Stimulated activated CD8-positive, alpha-beta memory T cell treated with anti-CD3 and anti-CD28 coated beads, Interleukin-4, amount 100 ng/mL, for 48 hours (primary cell): ENCODE measurements at regions not wholly inside any gene's neighbourhood (a gene's known extent, or its start where the extent isn't known, plus 50 kb on each side); places are given as distances from the start of the nearest gene placed in this dataset.

Experiments used
- DNase-seq: peaks from one replicate; pipeline ENCODE4 v3.0.0-alpha.2; 2020

DNA sequence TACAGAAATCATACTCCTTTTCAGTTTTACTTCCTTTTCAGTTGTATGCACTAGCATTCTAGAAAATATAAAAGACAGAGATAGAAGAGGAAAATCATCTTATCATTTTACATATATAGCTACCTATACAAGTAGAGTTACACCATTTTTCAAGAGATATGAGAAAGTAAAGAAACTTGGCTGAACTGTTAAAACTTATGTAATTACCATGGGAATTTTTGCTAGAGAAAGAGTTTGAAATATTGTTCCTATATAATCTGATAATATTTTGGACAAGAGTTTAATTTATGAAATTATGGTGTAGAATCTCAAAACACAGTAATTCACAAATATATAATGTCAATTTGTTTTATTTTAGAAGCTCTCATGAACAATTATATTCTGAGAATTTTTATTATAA is 180.8 kb downstream of the PLPPR4 start:
- DNase-seq = no peak

DNA sequence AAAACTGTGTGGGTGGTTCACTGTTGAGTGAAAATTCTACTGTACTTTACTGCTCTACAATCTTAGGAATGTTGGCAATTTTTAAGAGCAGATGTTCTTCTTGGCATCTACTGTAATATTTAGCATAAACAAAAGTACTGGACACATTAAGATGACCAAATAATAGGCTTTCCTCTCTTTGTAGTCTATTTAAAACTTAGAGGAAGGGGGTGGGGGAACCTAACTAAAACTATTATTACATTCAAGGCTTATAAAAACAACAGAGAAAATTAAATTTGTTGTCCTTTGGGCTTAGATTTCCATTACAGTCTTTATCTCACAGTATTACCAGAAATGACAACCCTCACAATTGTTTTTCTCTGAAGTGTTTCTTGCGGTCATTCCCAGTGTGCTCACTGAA is 181.2 kb downstream of the PLPPR4 start:
- DNase-seq = no peak

DNA sequence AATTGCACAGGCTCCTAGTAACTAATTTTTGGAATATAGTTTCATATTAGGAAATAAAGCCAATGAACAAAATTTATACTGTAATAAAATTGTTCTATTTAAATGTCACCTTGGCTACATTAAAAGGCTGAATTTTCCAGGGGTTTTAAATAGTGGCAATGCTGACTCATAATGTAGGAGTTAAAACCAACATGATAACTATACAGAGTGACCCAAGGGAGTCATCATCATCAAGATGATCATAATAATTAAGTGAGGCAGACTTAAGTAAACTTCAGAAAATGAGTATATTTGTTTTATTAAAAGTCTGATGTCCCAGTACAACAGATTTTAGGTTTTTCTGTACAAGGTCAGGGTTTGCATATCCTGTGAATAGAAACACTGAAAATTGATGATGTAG is 183.4 kb downstream of the PLPPR4 start:
- DNase-seq = no peak

DNA sequence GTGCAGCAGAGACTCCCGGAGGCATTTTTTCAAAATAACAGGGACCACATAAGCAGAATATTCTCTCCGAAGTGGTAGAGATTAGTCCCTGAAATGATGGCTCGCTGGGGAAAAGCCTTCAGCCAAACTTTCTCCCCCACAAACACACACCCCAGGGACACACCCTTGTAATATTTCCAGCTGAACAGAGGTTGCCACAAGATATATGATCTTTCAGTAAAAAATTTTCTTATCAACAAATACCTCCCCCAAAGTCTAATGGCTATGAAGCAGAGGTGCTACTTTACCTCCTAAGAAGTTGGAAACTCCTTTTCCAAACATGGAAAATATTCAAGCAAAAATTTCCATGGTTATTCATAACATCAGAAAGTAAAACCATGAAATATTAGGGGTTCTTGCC is 190.2 kb upstream of the PALMD start:
- no peak for DNase-seq

DNA sequence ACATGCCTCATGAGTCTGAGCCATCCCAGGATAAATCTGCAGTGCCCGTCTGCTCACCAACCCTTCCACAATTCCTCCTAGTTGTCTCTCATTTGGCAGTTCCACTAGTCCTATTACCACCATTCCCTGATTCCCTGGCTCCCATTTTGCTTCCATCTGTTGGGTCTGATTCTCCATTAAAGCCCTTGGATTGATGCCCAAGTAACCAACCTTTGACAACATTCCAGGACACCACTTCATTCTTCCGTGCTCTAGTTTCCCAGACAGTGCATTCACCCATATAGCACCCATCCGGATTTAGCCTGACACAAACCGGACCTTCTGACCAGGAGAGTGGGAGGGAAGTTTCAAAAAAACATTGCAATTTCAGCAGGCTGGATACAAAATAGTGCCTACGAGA is 189.4 kb upstream of the PALMD start:
- no peak for DNase-seq

DNA sequence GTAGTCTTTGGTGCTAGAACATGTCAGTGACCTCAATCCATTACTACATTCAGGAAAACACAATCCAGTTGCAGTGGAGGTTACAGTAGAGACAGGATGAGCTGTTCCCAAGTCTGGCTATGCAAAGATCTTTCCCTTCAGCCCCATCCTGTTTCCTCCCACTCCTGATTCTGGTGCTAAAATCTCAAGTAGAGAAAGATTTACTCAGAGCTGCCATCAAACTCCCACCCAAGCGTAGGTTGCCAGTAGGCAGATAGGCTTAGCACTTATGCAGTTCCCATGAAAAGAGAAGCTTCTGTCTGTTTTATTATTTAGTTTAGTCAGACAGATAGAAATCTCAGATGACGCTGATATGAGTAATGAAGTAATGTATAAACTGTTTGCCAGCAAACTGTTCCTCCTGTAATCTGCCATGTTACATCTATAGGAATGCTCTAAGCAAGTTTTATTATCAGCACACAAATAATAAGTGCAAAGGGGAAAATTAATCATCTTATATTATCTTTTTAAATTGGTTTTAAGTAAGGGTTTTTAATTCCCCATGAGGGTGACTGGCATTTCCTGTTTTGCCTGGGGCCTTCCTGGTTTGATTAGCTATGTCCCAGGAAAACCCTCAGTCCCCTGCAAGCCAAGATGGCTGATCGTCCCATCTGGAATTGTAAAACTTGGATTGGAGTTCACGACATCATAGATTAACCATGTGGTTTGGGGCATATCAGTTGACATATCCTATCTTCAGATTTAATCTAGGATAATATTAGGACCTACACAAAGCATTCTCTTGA is 188.3 kb upstream of the PALMD start:
- no peak for DNase-seq

DNA sequence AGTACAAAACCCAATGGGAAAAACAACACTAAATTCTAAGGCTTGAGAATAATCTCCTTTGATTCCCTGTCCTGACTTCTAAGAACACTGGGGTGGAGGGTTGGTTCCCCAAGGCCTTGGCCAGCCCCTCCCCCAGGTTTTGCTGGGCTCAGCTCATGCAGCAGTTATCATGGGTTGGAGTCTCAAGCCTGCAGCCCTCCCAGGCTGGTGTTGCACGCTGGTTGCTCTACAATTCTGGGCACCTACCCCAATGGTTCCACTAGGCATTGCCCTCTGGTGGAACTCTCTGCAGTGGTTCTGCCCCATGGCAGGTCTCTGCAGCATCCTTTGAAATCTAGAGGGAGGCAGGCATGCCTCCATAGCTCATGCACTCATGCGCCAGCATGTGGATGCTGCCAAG is 184.4 kb upstream of the PALMD start:
- DNase-seq = no peak

DNA sequence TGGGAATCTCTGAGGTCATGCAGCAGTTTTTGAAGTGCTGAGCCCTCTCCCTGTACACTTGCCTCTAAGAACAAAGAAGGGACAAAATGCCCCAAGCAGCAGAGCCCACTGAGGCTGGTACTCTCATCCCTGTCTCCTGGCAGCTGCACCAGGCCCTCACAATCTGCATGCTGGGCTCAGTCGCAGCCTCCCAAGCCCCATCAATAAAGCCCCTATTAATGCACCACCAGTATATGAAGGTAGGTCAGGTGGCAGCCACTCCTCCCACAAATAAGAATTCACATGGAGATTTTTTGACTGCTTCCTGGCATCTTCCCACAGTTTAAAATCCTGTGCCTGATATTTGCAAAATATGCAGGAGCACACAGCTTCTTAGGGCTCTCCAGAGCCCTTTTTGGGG is 181.2 kb upstream of the PALMD start:
- no peak for DNase-seq

DNA sequence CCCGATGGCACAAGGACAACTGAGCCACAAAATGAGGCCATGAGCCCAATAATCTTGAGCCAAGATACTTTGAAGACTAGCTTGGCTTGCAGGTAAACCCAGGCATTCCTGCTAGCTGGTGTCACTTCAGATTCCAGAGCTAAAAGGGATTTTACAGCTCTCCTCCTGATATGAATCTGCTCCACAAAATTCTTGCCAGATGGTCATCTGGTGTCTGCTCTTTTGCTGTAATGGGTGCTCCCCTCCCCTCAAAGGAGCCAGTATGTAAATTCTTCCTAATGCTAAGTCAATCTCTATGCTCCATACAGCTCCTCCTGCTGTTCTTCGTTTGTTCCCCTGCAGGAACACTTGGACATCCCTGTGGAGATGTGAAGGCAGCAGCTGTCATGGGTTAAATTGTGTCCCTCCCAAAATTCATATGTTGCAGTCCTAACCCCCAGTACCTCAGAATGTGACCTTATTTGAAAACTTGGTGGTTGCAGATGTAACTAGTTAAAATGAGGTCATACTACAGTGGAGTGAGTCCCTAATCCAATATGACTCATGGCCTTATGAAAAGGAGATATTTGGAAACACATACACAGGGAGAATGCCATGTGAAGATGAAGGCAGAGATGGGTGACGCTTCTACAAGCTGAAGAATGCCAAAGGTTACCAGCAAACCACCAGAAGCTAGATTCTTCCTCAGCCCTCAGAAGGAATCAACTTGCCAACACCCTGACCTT is 180.6 kb upstream of the PALMD start:
- no peak for DNase-seq

DNA sequence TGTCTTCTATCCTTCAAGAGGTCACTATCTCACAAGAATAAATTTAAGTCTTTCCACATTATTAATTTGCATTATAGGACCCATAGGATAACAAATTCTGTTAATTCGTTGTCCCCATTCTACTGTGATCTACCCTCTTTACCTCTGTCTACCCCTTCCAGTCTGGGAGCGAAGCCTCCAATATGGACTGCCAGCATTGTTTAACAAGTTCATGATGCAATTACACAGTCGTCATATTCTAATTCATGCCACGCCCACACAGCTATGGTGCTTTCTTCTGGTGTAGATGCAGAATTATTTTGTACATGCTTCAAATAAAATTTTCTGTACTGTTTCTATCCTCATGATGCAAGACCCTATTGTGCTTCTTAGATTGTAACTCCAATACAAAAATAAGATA is 178.3 kb upstream of the PALMD start:
- DNase-seq = no peak

DNA sequence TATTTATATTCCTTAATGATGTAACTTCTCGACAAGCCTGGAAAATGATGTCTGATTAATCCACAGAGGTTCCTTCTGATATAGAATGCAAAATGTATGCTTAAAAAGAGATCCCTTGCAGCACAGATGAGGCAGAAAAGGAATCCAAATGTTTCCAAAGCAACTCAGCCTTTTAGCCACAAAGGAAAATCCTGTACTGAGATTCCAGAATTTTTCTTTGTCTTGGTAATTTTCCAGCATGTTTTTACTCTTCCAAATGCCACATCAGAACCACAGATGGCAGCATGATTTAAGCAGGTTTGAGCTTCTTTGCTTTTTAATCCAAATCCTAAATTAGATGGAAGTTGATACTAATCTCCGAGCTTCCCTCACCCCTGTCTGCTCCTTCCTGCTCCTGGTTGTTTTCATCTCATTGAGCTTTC is 176.4 kb upstream of the PALMD start:
- no peak for DNase-seq

DNA sequence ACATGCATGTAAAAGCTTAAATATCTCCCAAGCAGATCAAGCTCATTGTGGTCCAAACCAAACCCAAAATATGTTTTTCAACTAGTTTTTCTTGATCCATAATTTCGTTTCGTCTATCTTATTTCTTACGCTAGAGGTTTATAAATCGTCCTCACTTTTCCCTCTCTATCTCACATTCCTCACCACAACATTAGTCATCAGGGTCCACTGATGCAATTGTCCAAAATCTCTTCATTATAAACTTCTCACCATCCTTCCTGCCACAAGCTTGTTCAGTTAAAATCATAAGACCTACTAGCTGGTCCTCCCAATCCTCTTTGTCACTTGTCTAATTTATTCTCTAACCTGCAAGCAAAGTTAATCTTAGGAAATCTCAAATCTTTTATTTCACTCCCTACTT is 173.0 kb upstream of the PALMD start:
- DNase-seq = no peak

DNA sequence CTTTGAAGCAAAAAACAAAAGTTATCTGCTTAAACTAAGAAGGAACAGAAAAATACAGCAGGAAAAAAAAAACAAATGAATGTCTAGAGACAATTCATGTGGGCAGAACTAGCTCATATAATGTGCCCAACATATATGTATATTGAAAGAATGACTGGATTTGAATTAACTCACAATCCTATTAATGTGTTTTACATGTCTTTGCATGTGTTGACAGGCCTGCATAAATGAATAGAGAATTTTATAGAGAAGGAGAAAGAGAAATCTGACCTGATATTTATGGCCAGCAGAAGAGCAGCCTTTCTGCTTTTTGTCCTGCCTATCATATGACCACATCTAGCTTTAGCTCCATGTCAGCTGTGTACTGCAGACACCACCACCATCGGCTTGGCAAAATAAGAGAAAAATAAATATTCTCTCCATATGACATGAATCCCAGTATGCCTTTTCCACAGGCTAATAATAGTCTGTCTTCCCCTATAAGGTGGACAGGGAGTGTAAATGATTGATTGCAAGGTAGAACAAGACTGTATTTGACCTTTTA is 171.5 kb upstream of the PALMD start:
- DNase-seq = no peak

DNA sequence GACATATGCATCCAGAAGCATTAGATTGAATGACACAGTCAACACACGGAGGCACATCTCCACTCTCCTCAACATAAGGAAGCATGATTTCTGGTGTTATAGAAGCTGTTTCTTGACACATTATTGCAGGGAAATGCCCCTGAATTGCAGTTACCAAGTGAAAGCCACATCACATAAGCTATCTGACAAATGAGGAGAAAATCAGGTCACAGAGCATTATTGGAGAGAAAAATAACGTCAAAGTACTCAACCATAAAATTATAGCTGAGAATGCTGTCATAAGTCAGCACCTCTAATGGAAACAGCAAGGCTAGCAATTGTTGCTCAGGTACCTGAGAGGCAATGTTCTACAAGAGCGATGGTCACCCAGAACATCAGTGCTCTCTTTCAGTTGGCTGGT is 169.9 kb upstream of the PALMD start:
- DNase-seq = no peak

DNA sequence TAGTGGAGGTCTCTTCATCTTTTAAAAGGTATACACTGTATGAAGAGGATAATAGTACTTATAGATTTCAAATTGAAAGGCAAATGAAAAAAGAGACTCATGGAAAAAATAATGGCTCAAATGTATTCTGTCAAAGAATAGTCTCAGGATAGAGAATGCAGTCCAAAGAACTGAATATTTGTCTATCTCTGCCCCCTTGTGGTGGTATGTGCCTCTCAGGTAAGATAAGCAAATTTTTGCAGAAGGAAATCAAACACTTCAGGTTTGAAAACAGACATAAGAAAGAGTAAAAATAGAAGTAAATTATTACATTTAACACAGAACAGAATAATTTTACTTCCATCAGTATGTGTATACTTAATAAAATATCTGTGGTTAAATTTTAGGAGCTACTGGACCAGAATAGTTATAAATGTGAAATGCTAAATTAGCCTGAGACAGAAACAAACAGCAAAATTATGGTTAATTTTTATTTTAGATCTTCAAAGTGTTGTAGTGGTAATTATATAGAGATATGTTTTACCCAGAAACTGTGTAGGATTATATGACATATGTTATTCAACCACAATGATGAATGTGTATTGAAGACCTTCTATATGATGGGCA is 164.4 kb upstream of the PALMD start:
- peak; percentile 27 for DNase-seq

DNA sequence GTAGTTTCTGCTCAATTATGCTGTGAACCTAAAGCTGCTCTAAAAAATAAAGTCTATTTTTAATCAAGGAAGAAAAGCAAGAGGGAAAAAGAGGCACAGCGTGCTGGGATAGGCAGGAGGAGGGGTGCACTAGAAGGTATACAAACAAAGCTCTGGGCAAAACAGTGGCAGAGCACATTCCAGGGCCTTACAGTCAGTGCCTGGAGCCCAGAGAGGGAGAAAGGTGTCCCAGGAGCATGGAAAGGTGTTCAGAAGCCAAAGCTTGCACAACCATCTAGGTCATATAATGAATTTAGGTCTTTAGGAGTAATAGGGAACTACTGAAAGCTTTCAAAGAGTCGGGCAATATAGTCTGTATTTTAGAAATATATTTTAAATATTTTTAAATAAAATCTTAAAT is 163.6 kb upstream of the PALMD start:
- no peak for DNase-seq

DNA sequence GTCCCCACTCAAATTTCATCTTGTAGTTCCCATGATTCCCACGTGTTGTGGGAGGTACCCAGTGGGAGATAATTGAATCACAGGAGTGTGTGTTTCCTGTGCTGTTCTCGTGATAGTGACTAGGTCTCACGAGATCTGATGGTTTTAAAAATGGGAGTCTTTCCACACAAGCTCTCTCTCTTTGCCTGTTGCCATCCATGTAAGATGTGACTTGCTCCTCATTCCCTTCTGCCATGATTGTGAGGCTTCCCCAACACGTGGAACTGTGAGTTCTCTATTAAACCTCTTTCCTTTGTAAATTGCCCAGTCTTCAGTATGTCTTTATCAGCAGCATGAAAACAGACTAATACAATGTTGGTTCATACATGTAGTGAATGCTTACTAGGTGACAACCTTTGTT is 163.2 kb upstream of the PALMD start:
- DNase-seq = no peak

DNA sequence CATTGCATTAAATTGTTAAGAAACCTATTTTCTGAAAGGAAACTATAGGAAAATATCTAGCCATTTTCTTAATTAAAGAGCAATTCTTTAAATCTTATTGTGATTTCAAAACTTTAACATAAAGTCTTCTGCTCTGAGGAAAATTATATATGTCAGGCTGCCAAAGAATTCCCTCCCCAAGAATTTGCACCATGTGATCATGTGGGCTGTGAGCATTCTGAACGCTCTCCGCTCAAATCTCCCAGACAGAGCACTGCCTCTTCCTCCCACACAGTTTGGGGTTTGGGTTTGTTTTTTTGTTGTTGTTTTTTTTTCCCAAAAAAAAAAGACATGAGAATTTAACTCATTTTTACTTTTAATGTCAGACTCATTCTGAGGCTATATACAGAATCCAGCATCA is 155.9 kb upstream of the PALMD start:
- no peak for DNase-seq

DNA sequence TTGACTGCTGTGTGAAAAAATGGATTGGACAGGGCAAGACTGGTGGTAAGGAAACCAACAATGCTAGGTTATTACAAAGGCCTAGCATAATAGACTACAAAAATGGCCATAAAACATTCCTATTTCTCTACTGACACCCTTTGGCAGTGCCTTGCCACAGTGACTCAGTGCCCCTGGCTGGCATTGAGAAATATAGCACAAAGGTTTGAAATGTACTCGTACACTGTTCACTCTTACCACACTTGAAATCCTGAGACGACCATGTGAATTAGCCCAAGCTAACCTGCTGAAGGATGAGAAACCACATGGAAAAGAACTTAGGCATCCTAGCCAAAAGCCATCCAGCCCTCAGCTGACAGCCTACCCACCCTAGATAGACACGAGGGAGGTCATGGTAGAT is 149.8 kb upstream of the PALMD start:
- no peak for DNase-seq

DNA sequence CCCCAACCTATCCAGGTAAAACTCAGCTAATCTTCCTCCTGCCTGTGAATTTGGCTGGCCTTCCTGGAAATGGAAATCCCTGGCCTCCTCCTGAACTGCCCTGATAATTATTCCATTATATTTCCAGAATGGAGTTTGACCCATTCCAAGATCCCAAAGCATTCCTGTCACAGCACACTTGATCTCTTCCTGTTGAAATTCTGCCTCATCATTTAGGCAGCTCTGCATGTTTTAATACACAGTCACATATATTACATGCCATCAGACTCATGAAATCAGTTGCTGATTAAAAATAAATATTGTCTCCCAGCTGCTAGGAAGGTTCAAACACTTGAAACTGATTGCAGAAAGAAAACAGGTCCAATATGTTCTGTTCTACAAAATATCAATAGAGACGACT is 148.2 kb upstream of the PALMD start:
- DNase-seq = no peak

DNA sequence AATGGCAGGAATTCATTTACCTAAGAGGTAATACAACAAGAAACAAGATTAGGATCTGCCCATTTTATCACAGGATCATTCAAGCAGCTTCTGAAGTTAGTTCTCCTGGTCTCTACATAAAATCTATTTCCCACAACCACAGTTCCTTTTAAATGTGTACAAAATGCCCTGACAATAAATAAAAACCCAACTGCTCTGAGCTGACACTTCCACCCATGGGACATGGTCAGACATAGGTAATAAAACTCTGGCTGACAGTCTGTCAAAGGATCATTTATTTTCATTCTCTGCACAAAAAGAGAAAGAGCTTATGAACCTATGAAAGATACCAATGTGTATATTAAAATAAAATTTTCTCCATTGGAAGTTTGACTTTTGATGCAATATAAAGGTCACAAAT is 145.4 kb upstream of the PALMD start:
- no peak for DNase-seq

DNA sequence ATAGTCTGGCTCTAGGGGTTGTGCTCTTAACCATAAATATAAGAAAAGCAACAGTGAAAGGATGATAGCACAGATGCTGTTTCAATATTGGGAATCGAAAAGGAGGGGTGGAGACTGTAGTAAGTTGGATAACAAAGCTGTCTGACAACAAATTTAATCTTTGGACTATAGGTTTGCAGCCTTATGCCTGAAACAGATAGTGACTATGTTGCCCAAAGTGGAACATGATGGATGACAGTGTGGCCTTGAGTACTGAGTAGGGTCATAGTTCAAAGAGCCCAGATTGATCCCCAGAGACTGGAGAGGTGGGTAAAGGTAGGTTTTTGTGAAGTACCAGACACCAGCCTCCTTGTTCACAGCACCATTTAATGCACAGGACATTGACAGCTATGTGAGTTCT is 144.0 kb upstream of the PALMD start:
- DNase-seq = no peak

DNA sequence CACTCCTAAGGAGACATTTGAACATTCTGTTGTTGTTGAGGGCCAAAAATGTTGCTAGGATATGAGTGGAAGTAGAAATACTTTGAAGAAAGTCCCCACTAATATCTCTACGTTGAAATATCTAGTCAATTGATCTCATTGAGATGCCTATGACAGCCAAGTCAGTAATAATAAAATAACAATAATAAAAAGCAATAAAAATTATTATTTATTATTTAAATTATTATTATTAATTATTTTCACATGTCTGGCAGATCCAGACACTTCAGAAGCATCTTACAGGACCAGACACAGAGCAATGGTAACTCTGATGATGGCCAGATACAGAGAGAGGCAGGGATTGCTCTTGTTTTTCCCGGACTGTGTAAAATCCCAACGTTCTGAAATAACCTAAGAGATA is 143.5 kb upstream of the PALMD start:
- no peak for DNase-seq

DNA sequence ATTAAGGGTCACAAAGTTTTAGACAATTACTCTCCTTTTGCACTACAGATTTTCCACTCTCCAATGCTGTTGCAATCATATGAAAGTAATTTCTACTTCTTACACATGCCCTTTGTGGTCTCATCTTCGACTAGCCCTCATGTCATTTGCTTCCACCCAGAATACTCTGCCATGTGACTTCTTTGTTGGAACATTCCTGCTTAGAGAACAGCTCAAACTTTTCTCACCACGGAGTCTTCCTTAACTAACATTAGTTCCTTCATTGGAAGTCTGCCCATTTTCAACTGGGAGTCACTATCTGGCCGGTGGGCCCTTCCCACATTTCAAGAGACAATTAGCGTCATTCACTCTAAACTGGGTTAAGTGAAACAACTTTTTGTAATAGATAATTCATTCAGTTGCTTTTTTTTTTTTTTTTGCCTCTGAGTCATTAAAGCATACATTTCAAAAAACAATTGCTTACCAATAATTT is 142.6 kb upstream of the PALMD start:
- DNase-seq = no peak
